ENCODE measurements at regions not wholly inside any gene's neighbourhood (a gene's known extent, or its start where the extent isn't known, plus 50 kb on each side); places are given as distances from the start of the nearest gene placed in this dataset.

- H3K27me3 ChIP-seq (ENCODE audit: control insufficient read depth, insufficient read depth, low read length) = no peaks in the 10 kb centered on the region
- no peak for DNase-seq
- H3K27ac ChIP-seq (ENCODE audit: low read depth in 2 of 2, low read length in 2 of 2) = no peak overlapping the region
- peaks cover 0 to 9% (median 0%) of the 10 kb centered on the region in 3 donors for H3K4me1 ChIP-seq (ENCODE audit: control insufficient read depth in 2 of 3, insufficient read depth in 2 of 3, low read depth in 1 of 3, low read length in 3 of 3)
- no peak overlapping the region for H3K4me3 ChIP-seq (ENCODE audit: low read length in 3 of 3)
- peaks cover 0 to 2% (median 0%) of the 10 kb centered on the region in 3 donors for H3K9me3 ChIP-seq (ENCODE audit: control insufficient read depth in 2 of 3, insufficient read depth in 1 of 3, low read length in 3 of 3)
- H3K9ac ChIP-seq (ENCODE audit: low read length in 3 of 3) = no peak overlapping the region
- H3K36me3 ChIP-seq (ENCODE audit: control insufficient read depth in 2 of 3, insufficient read depth in 3 of 3, low read length in 3 of 3) = no peaks in the 10 kb centered on the region
- TF ChIP-seq, protein P1, sequence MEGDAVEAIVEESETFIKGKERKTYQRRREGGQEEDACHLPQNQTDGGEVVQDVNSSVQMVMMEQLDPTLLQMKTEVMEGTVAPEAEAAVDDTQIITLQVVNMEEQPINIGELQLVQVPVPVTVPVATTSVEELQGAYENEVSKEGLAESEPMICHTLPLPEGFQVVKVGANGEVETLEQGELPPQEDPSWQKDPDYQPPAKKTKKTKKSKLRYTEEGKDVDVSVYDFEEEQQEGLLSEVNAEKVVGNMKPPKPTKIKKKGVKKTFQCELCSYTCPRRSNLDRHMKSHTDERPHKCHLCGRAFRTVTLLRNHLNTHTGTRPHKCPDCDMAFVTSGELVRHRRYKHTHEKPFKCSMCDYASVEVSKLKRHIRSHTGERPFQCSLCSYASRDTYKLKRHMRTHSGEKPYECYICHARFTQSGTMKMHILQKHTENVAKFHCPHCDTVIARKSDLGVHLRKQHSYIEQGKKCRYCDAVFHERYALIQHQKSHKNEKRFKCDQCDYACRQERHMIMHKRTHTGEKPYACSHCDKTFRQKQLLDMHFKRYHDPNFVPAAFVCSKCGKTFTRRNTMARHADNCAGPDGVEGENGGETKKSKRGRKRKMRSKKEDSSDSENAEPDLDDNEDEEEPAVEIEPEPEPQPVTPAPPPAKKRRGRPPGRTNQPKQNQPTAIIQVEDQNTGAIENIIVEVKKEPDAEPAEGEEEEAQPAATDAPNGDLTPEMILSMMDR (IDR thresholded peaks at IDR 0.05; ENCODE audit: borderline replicate concordance, extremely low read depth, insufficient read depth) = no peak
- intact Hi-C loops (cut with DNase I) = no loop called here
- FAIRE-seq = no peak
Observed at GRCh38 chr3:188082031-188082430, 71.9 kb upstream of the LPP start.

GRCh38 chr3:188082450-188082849 is 71.5 kb upstream of the LPP start:
- intact Hi-C loops (cut with DNase I) = no loop called here

DNA sequence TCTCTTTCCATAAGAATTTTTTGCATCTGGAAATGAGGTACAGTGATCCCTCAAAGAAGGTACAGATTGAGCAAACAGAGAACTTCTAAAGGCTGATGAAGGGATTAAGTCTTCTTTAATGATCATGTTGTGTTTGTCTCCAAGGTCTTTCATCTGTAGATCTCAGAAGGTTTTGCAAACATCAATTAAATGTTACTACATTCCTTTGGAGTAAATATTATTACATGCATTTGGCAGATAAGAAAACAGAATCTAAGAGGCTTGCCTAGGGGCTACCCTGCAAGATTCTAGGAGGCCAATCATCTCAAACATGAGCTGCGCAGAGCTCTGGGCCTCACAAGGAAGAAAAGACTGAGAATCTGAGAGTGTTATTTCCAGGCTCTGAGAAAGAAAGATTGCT is 70.9 kb upstream of the LPP start:
- Histone ChIP-seq H3K9me3 (ENCODE audit: control insufficient read depth in 2 of 3, insufficient read depth in 1 of 3, low read length in 3 of 3) (peaks cover 0 to 2% (median 0%) of the 10 kb centered on the region in 3 donors), H3K27me3 (ENCODE audit: control insufficient read depth, insufficient read depth, low read length) (no peaks in the 10 kb centered on the region), H3K27ac (ENCODE audit: low read depth in 2 of 2, low read length in 2 of 2) (no peak overlapping the region), H3K9ac (ENCODE audit: low read length in 3 of 3) (no peak overlapping the region), H3K4me1 (ENCODE audit: control insufficient read depth in 2 of 3, insufficient read depth in 2 of 3, low read depth in 1 of 3, low read length in 3 of 3) (peaks cover 0 to under 1% (median 0%) of the 10 kb centered on the region in 3 donors), H3K36me3 (ENCODE audit: control insufficient read depth in 2 of 3, insufficient read depth in 3 of 3, low read length in 3 of 3) (no peaks in the 10 kb centered on the region), H3K4me3 (ENCODE audit: low read length in 3 of 3) (no peak overlapping the region)
- no peak for FAIRE-seq
- TF ChIP-seq, protein P1 (IDR thresholded peaks at IDR 0.05; ENCODE audit: borderline replicate concordance, extremely low read depth, insufficient read depth) = no peak
- no peak for DNase-seq
- intact Hi-C loops (cut with DNase I) = no loop called here

More at GRCh38 chr3:188082450-188082849, 71.5 kb upstream of the LPP start:
- Histone ChIP-seq H3K9me3 (ENCODE audit: control insufficient read depth in 2 of 3, insufficient read depth in 1 of 3, low read length in 3 of 3) (peaks cover 0 to 2% (median 0%) of the 10 kb centered on the region in 3 donors), H3K4me3 (ENCODE audit: low read length in 3 of 3) (no peak overlapping the region), H3K27ac (ENCODE audit: low read depth in 2 of 2, low read length in 2 of 2) (no peak overlapping the region), H3K27me3 (ENCODE audit: control insufficient read depth, insufficient read depth, low read length) (no peaks in the 10 kb centered on the region), H3K36me3 (ENCODE audit: control insufficient read depth in 2 of 3, insufficient read depth in 3 of 3, low read length in 3 of 3) (no peaks in the 10 kb centered on the region), H3K9ac (ENCODE audit: low read length in 3 of 3) (no peak overlapping the region), H3K4me1 (ENCODE audit: control insufficient read depth in 2 of 3, insufficient read depth in 2 of 3, low read depth in 1 of 3, low read length in 3 of 3) (peaks cover 0 to 6% (median 0%) of the 10 kb centered on the region in 3 donors)
- FAIRE-seq (no peak), DNase-seq (no peak)
- TF ChIP-seq, protein P1 (IDR thresholded peaks at IDR 0.05; ENCODE audit: borderline replicate concordance, extremely low read depth, insufficient read depth) = no peak

All from kidney (tissue), 13 donors.